ENCODE measurements at regions not wholly inside any gene's neighbourhood (a gene's known extent, or its start where the extent isn't known, plus 50 kb on each side); places are given as distances from the start of the nearest gene placed in this dataset.

- POLR2A ChIA-PET (ENCODE audit: low non-redundant PET) = no interaction called here
- TF ChIP-seq CTCF (conservative IDR thresholded peaks at IDR 0.05; ENCODE audit: low read depth) = no peak
- no peak for DNase-seq (ENCODE audit: low spot score)
- H3K27ac ChIP-seq = no peak overlapping the region
- CTCF ChIA-PET = interaction anchor here (0.6 to 0.7 kb wide), 2 partner anchors 96 to 1452 kb away, joined by 3 read pairs; no protein-coding TSS in a partner anchor
These were observed 64.3 kb upstream of the EPB41L1 start for GRCh38 chr20:36090223-36090622.

- no peak for TF ChIP-seq CTCF (conservative IDR thresholded peaks at IDR 0.05; ENCODE audit: low read depth)
- ChIA-PET POLR2A (ENCODE audit: low non-redundant PET) (no interaction called here), CTCF (interaction anchor here (1.3 to 1.6 kb wide), 3 partner anchors 47 to 101 kb away, joined by 5 to 10 read pairs (median 5); no protein-coding TSS in a partner anchor)
- H3K27ac ChIP-seq = peak overlapping the region; percentile 84
- DNase-seq (ENCODE audit: low spot score) = no peak
These were observed 62.8 kb upstream of the EPB41L1 start for GRCh38 chr20:36091561-36092397.

- POLR2A ChIA-PET (ENCODE audit: low non-redundant PET) = interaction anchor here (0.6 kb wide), 1 partner anchor 56 kb away, joined by 3 read pairs; no protein-coding TSS in a partner anchor
- H3K27ac ChIP-seq = peak overlapping the region; percentile 84
- CTCF ChIA-PET = interaction anchor here (0.6 to 1.6 kb wide), 4 partner anchors 46 to 201 kb away, joined by 3 to 10 read pairs (median 5); no protein-coding TSS in a partner anchor
- no peak for DNase-seq (ENCODE audit: low spot score)
- TF ChIP-seq CTCF (conservative IDR thresholded peaks at IDR 0.05; ENCODE audit: low read depth) = no peak
These were observed 62.0 kb upstream of the EPB41L1 start for GRCh38 chr20:36092398-36093024.

- DNase-seq (ENCODE audit: low spot score) = no peak
- no peak for TF ChIP-seq CTCF (conservative IDR thresholded peaks at IDR 0.05; ENCODE audit: low read depth)
- CTCF ChIA-PET = interaction anchor here (0.6 to 1.6 kb wide), 6 partner anchors 8 to 202 kb away, joined by 3 to 10 read pairs (median 4); no protein-coding TSS in a partner anchor
- H3K27ac ChIP-seq = peak overlapping the region; percentile 84
- POLR2A ChIA-PET (ENCODE audit: low non-redundant PET) = interaction anchor here (0.6 kb wide), 1 partner anchor 55 kb away, joined by 3 read pairs; no protein-coding TSS in a partner anchor
These were observed 61.3 kb upstream of the EPB41L1 start for GRCh38 chr20:36093025-36093803.

- ChIA-PET POLR2A (ENCODE audit: low non-redundant PET) (no interaction called here), CTCF (interaction anchor here (0.6 to 1.0 kb wide), 4 partner anchors 8 to 101 kb away, joined by 3 to 4 read pairs (median 4); no protein-coding TSS in a partner anchor)
- peak overlapping the region; percentile 84 for H3K27ac ChIP-seq
- no peak for DNase-seq (ENCODE audit: low spot score)
- no peak for TF ChIP-seq CTCF (conservative IDR thresholded peaks at IDR 0.05; ENCODE audit: low read depth)
These were observed 60.8 kb upstream of the EPB41L1 start for GRCh38 chr20:36093804-36094145.

GRCh38 chr20:36094497-36094896 is 60.0 kb upstream of the EPB41L1 start:
- CTCF ChIA-PET = interaction anchor here (0.6 to 1.2 kb wide), 2 partner anchors 62 to 135 kb away, joined by 3 to 4 read pairs; no protein-coding TSS in a partner anchor
- POLR2A ChIA-PET (ENCODE audit: low non-redundant PET) = no interaction called here
- no peak for DNase-seq (ENCODE audit: low spot score)
- TF ChIP-seq CTCF (conservative IDR thresholded peaks at IDR 0.05; ENCODE audit: low read depth) = no peak
- H3K27ac ChIP-seq = peak overlapping the region; percentile 62

All from RWPE1 (cell line).